Panc1 (cell line): ENCODE measurements at regions not wholly inside any gene's neighbourhood (a gene's known extent, or its start where the extent isn't known, plus 50 kb on each side); places are given as distances from the start of the nearest gene placed in this dataset.

Experiments
- ATAC-seq: fragments of 200-7000 bp; cut with Tn5 transposase; 2 replicates; pipeline ENCODE4 v1.9.1; 2020; ENCODE audit warnings: mild to moderate bottlenecking, moderate library complexity
- BruUV-seq: library from RNA; stranded (reverse); fragments of 400-500 nt; replicated peaks from 2 replicates; lab custom pipeline; 2021; lab: Mats Ljungman, UMichigan
- CTCF ChIA-PET: fragments of 300-600 bp; sonication (Branson Sonifier 250); formaldehyde crosslinking; loops from one replicate; lab custom pipeline; 2022; ENCODE audit warnings: antibody characterized with exemption; lab: Charles Lee
- POLR2A ChIA-PET: fragments of 300-600 bp; sonication (Branson Sonifier 250); formaldehyde crosslinking; loops from one replicate; lab custom pipeline; 2022; ENCODE audit warnings: antibody characterized with exemption; lab: Charles Lee
- DNase-seq: peaks from one replicate; pipeline ENCODE4 v3.0.0-alpha.2; 2010; ENCODE audit warnings: low read depth, low spot score
- H3K27ac ChIP-seq: 2 replicates; pipeline ENCODE4 v1.5.1; 2011; ENCODE audit warnings: mild to moderate bottlenecking, low read length, inconsistent platforms
- H3K27me3 ChIP-seq: fragments of 200-500 bp; sonication (Bioruptor generic); 2 replicates; pipeline ENCODE4 v1.6.0; 2014; ENCODE audit warnings: low read length, inconsistent platforms; ENCODE audit not compliant: control insufficient read depth, insufficient read depth
- H3K36me3 ChIP-seq: fragments of 200-500 bp; sonication (Bioruptor generic); 2 replicates; pipeline ENCODE4 v1.5.1; 2014; ENCODE audit warnings: inconsistent platforms, mild to moderate bottlenecking, low read length, moderate library complexity; ENCODE audit not compliant: control insufficient read depth, insufficient read depth
- H3K4me1 ChIP-seq: 2 replicates; pipeline ENCODE4 v1.5.1; 2011; ENCODE audit warnings: inconsistent platforms, mild to moderate bottlenecking, low read length, moderate library complexity; ENCODE audit not compliant: control insufficient read depth, insufficient read depth
- H3K4me3 ChIP-seq, 2 experiments: 2 replicates each; pipeline ENCODE4 v1.5.1; 2011 to 2012; ENCODE audit warnings: low read depth in 2 of 2, low read length in 2 of 2, mild to moderate bottlenecking in 2 of 2, inconsistent platforms in 1 of 2, moderate library complexity in 1 of 2
- H3K9me3 ChIP-seq: fragments of 200-500 bp; sonication (Bioruptor generic); 2 replicates; pipeline ENCODE4 v1.5.1; 2014; ENCODE audit warnings: low read depth, mild to moderate bottlenecking, inconsistent platforms, low read length, moderate library complexity; ENCODE audit not compliant: control insufficient read depth, insufficient read depth
- CTCF ChIP-seq: fragments of 450-650 bp; IDR thresholded peaks from 2 replicates; pipeline ENCODE4 v1.5.1; 2017; ENCODE audit warnings: mild to moderate bottlenecking
- POLR2AphosphoS5 ChIP-seq: IDR thresholded peaks from 2 replicates; pipeline ENCODE4 v1.6.1; 2012; ENCODE audit warnings: mild to moderate bottlenecking, low read depth, low read length, moderate library complexity
- REST ChIP-seq, 2 experiments: IDR thresholded peaks; 2 replicates each; pipeline ENCODE4 v1.6.1; 2011 to 2012; ENCODE audit warnings: low read depth in 2 of 2, control low read depth in 1 of 2, low read length in 1 of 2, mild to moderate bottlenecking in 1 of 2, moderate library complexity in 1 of 2; ENCODE audit not compliant: insufficient read depth in 1 of 2
- SIN3A ChIP-seq: IDR thresholded peaks from 2 replicates; pipeline ENCODE4 v1.6.1; 2012; ENCODE audit warnings: low read depth, mild to moderate bottlenecking, low read length, moderate library complexity, borderline replicate concordance; ENCODE audit not compliant: insufficient read depth
- TCF7L2 ChIP-seq: IDR thresholded peaks from 2 replicates; pipeline ENCODE4 v1.6.1; 2011; ENCODE audit warnings: mild to moderate bottlenecking, low read depth, low read length, inconsistent platforms
- in situ Hi-C: cut with HindIII; loops from 2 replicates; pipeline ENCODE4 v1.10.0; 2016; ENCODE audit warnings: low sequenced_read_pairs, low pct_unique_long_range_greater_than_20kb
- intact Hi-C: fragments of 100-400 bp; cut with micrococcal nuclease; formaldehyde crosslinking; loops from one replicate; pipeline ENCODE4 v1.10.0; 2022; ENCODE audit not compliant: unreplicated experiment

GRCh38 chr21:24011087-24011486 lies 1596.2 kb downstream of the MRPL39 start:
- ChIA-PET CTCF (no interaction called here), POLR2A (no interaction called here)
- ATAC-seq: no peak
- no peak for TF ChIP-seq REST (IDR thresholded peaks at IDR 0.05; ENCODE audit: insufficient read depth in 1 of 2, low read depth in 2 of 2, low read length in 1 of 2)
- no peak for TF ChIP-seq TCF7L2
- TF ChIP-seq POLR2AphosphoS5: no peak
- no peak for TF ChIP-seq CTCF
- no peak for TF ChIP-seq SIN3A
- H3K36me3 ChIP-seq: no peaks in the 10 kb centered on the region
- no peaks in the 10 kb centered on the region for H3K4me1 ChIP-seq
- no peak overlapping the region for H3K4me3 ChIP-seq
- in situ Hi-C loops (no loop called here), intact Hi-C loops (no loop called here)
- H3K27ac ChIP-seq: no peak overlapping the region
- no peaks in the 10 kb centered on the region for H3K9me3 ChIP-seq
- H3K27me3 ChIP-seq: no peaks in the 10 kb centered on the region
- BruUV-seq: no TSS peak
- DNase-seq: no peak

GRCh38 chr21:24007592-24007991 lies 1599.7 kb downstream of the MRPL39 start:
- BruUV-seq: no TSS peak
- H3K36me3 ChIP-seq: no peaks in the 10 kb centered on the region
- ATAC-seq (no peak), DNase-seq (no peak)
- no peaks in the 10 kb centered on the region for H3K27me3 ChIP-seq
- in situ Hi-C loops (no loop called here), intact Hi-C loops (no loop called here)
- TF ChIP-seq CTCF (no peak), SIN3A (no peak), TCF7L2 (no peak), REST (IDR thresholded peaks at IDR 0.05; ENCODE audit: insufficient read depth in 1 of 2, low read depth in 2 of 2, low read length in 1 of 2) (no peak), POLR2AphosphoS5 (no peak)
- POLR2A ChIA-PET: no interaction called here
- H3K9me3 ChIP-seq: no peaks in the 10 kb centered on the region
- H3K4me3 ChIP-seq: no peak overlapping the region
- H3K27ac ChIP-seq: no peak overlapping the region
- H3K4me1 ChIP-seq: no peaks in the 10 kb centered on the region
- CTCF ChIA-PET: no interaction called here
